ENCODE measurements at regions not wholly inside any gene's neighbourhood (a gene's known extent, or its start where the extent isn't known, plus 50 kb on each side); places are given as distances from the start of the nearest gene placed in this dataset.

- TF ChIP-seq CTCF (IDR thresholded peaks at IDR 0.05; ENCODE audit: low read depth, low read length) (no peak), EZH2phosphoT487 (IDR thresholded peaks at IDR 0.05; ENCODE audit: low read depth) (no peak)
Measured at GRCh38 chr6:155695495-155695894, 239.9 kb upstream of the NOX3 start.
